Neural progenitor cell (in vitro differentiated cells): ENCODE measurements at regions not wholly inside any gene's neighbourhood (a gene's known extent, or its start where the extent isn't known, plus 50 kb on each side); places are given as distances from the start of the nearest gene placed in this dataset.
"Not testable (repeated sequence)": the region's sequence is repeated elsewhere in the genome, so short reads cannot be mapped to it uniquely, and the experiment has no call there.

Source experiments
- EZH2phosphoT487 ChIP-seq: fragments of 200-600 bp; sonication (generic); IDR thresholded peaks from 2 replicates; pipeline ENCODE4 v1.6.1; 2017; ENCODE audit warnings: antibody characterized with exemption
- TF ChIP-seq, protein P1 (sequence below): fragments of 200-600 bp; sonication (generic); IDR thresholded peaks from 2 replicates; pipeline ENCODE4 v1.5.1; 2017; ENCODE audit warnings: antibody characterized with exemption, mild to moderate bottlenecking

DNA sequence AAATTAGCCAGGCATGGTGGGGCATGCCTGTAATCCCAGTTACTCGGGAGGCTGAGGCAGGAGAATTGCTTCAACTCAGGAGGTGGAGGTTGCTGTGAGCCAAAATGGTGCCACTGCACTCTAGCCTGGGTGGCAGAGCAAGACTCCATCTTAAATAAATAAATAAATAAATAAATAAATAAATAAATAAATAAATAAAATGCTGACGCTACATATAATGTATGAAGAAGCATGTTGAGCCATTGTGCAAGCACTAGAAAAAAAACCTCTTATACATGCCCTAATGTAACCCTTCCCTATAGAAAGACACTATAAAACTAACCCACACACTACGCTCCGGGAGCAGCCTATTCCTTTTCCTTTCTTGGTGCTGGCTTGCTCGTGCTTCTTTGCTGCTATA, 262.3 kb upstream of the POU1F1 start:
- TF ChIP-seq, protein P1, sequence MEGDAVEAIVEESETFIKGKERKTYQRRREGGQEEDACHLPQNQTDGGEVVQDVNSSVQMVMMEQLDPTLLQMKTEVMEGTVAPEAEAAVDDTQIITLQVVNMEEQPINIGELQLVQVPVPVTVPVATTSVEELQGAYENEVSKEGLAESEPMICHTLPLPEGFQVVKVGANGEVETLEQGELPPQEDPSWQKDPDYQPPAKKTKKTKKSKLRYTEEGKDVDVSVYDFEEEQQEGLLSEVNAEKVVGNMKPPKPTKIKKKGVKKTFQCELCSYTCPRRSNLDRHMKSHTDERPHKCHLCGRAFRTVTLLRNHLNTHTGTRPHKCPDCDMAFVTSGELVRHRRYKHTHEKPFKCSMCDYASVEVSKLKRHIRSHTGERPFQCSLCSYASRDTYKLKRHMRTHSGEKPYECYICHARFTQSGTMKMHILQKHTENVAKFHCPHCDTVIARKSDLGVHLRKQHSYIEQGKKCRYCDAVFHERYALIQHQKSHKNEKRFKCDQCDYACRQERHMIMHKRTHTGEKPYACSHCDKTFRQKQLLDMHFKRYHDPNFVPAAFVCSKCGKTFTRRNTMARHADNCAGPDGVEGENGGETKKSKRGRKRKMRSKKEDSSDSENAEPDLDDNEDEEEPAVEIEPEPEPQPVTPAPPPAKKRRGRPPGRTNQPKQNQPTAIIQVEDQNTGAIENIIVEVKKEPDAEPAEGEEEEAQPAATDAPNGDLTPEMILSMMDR: not testable (repeated sequence)
- TF ChIP-seq EZH2phosphoT487: not testable (repeated sequence)
